ENCODE measurements at regions not wholly inside any gene's neighbourhood (a gene's known extent, or its start where the extent isn't known, plus 50 kb on each side); places are given as distances from the start of the nearest gene placed in this dataset.

DNA sequence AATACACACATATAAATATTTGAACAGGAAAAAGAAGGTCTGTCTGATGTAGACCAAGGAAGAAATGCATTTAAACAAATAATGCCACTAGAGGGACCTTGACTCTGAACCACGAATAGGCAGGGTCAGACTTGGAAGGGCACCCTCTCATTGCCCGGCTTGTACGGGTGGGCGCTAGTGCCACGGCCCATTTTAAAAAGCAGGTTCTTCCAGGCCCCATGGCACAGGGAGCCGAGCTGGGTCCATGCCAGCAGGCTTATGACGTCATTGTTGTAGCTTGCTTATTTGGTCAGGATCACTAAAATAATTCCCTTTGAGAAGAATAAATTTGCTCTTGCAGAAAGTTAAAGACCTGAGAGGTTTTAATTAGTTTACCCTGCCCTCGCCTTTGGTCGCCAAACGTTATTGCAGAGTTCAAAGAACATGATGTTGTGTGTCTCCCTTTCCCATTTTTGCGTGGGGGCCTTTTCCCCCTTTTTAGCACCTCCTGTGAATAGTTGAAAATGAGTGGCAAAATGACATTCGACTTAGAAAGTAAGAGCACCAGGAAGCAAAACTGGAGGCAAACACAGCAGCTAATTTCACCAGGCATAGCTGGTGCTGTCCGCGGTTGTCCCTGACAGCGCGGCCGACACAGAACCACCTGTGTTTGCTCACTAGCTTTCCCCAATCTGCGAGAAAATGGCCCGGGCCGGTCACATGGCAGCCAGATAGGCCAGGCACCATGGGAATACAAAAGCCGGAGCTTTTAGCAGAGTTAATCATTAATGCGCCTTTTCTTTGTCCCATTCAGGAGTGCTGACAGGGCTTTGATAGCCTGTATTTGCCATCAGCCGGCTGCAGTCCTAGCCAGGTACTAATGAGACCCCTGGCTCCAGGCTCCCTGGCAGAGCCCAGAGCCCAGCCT lies 93.8 kb downstream of the FOXA2 start (continued):
- TF ChIP-seq MXI1 (IDR thresholded peaks at IDR 0.05; ENCODE audit: borderline replicate concordance, low read depth, low read length), result peak; percentile 97; the same call in 2 of the 3 replicates
- no peak for TF ChIP-seq ZNF781 (CRISPR knock-in tag; IDR thresholded peaks at IDR 0.05; ENCODE audit: borderline replicate concordance, not compliant biosample characterization)
- TF ChIP-seq, protein P1, sequence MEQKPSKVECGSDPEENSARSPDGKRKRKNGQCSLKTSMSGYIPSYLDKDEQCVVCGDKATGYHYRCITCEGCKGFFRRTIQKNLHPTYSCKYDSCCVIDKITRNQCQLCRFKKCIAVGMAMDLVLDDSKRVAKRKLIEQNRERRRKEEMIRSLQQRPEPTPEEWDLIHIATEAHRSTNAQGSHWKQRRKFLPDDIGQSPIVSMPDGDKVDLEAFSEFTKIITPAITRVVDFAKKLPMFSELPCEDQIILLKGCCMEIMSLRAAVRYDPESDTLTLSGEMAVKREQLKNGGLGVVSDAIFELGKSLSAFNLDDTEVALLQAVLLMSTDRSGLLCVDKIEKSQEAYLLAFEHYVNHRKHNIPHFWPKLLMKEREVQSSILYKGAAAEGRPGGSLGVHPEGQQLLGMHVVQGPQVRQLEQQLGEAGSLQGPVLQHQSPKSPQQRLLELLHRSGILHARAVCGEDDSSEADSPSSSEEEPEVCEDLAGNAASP (CRISPR knock-in tag; IDR thresholded peaks at IDR 0.05; ENCODE audit: borderline replicate concordance), result peak; percentile 58; the same call in 1 of the 2 replicates
- TF ChIP-seq HNRNPL (IDR thresholded peaks at IDR 0.05; ENCODE audit: low read depth, low read length), result peak; percentile 99
- 0 out of 2 replicates have a peak, but pooled peaks have one; percentile 73 for TF ChIP-seq U2AF2 (IDR thresholded peaks at IDR 0.05; ENCODE audit: low read depth, low read length)
- peak; percentile 95; the same call in 1 of the 2 replicates for TF ChIP-seq SMAD1 (CRISPR knock-in tag; IDR thresholded peaks at IDR 0.05; ENCODE audit: borderline replicate concordance, low read depth)
- TF ChIP-seq, protein P2, sequence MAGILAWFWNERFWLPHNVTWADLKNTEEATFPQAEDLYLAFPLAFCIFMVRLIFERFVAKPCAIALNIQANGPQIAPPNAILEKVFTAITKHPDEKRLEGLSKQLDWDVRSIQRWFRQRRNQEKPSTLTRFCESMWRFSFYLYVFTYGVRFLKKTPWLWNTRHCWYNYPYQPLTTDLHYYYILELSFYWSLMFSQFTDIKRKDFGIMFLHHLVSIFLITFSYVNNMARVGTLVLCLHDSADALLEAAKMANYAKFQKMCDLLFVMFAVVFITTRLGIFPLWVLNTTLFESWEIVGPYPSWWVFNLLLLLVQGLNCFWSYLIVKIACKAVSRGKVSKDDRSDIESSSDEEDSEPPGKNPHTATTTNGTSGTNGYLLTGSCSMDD (CRISPR knock-in tag; IDR thresholded peaks at IDR 0.05), result no peak
- TF ChIP-seq POLR2AphosphoS2 (IDR thresholded peaks at IDR 0.05; ENCODE audit: low read depth, low read length), result no peak
- TF ChIP-seq ZSCAN12 (CRISPR knock-in tag; IDR thresholded peaks at IDR 0.05), result peak; percentile 58; the same call in 1 of the 2 replicates
- peak; percentile 24; the same call in 1 of the 2 replicates for TF ChIP-seq CBFB (CRISPR knock-in tag; IDR thresholded peaks at IDR 0.05)
- peak; percentile 74 for TF ChIP-seq HNF4A (CRISPR knock-in tag; IDR thresholded peaks at IDR 0.05)
- peak; percentile 10; the same call in 1 of the 2 replicates for TF ChIP-seq STAT5B (CRISPR knock-in tag; IDR thresholded peaks at IDR 0.05)
- TF ChIP-seq ZNF501 (CRISPR knock-in tag; IDR thresholded peaks at IDR 0.05), result peak; percentile 97
- TF ChIP-seq, protein P3, sequence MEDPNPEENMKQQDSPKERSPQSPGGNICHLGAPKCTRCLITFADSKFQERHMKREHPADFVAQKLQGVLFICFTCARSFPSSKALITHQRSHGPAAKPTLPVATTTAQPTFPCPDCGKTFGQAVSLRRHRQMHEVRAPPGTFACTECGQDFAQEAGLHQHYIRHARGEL (CRISPR knock-in tag; IDR thresholded peaks at IDR 0.05), result 0 out of 2 replicates have a peak, but pooled peaks have one; percentile 27
- TF ChIP-seq GTF2F1 (IDR thresholded peaks at IDR 0.05; ENCODE audit: low read length), result no peak
- peak; percentile 85 for TF ChIP-seq ZFY (CRISPR knock-in tag; IDR thresholded peaks at IDR 0.05)
- TF ChIP-seq HMG20B (CRISPR knock-in tag; conservative IDR thresholded peaks at IDR 0.05), result peak; percentile 81
- peak; percentile 71; the same call in 1 of the 2 replicates for TF ChIP-seq ZNF180 (CRISPR knock-in tag; IDR thresholded peaks at IDR 0.05; ENCODE audit: borderline replicate concordance, low read depth)
- 0 out of 2 replicates have a peak, but pooled peaks have one; percentile 68 for TF ChIP-seq ZSCAN9 (CRISPR knock-in tag; IDR thresholded peaks at IDR 0.05; ENCODE audit: borderline replicate concordance)
- no peak for TF ChIP-seq TOPORS (CRISPR knock-in tag; IDR thresholded peaks at IDR 0.05)
- peak; percentile 98 for TF ChIP-seq TGIF2 (CRISPR knock-in tag; IDR thresholded peaks at IDR 0.05)
- TF ChIP-seq, protein P4, sequence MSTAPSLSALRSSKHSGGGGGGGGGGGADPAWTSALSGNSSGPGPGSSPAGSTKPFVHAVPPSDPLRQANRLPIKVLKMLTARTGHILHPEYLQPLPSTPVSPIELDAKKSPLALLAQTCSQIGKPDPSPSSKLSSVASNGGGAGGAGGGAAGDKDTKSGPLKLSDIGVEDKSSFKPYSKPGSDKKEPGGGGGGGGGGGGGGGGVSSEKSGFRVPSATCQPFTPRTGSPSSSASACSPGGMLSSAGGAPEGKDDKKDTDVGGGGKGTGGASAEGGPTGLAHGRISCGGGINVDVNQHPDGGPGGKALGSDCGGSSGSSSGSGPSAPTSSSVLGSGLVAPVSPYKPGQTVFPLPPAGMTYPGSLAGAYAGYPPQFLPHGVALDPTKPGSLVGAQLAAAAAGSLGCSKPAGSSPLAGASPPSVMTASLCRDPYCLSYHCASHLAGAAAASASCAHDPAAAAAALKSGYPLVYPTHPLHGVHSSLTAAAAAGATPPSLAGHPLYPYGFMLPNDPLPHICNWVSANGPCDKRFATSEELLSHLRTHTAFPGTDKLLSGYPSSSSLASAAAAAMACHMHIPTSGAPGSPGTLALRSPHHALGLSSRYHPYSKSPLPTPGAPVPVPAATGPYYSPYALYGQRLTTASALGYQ (CRISPR knock-in tag; IDR thresholded peaks at IDR 0.05), result peak; percentile 90
- no peak; the same call in 1 of the 2 replicates for TF ChIP-seq SALL2 (CRISPR knock-in tag; IDR thresholded peaks at IDR 0.05)
- no peak for TF ChIP-seq ZBTB1 (CRISPR knock-in tag; IDR thresholded peaks at IDR 0.05; ENCODE audit: borderline replicate concordance)
- peak; percentile 86; the same call in 1 of the 2 replicates for TF ChIP-seq ZNF839 (CRISPR knock-in tag; IDR thresholded peaks at IDR 0.05; ENCODE audit: borderline replicate concordance)
- TF ChIP-seq SP140L (CRISPR knock-in tag; IDR thresholded peaks at IDR 0.05; ENCODE audit: borderline replicate concordance), result 0 out of 2 replicates have a peak, but pooled peaks have one; percentile 62

Data from HepG2 (cell line).